ENCODE measurements at regions not wholly inside any gene's neighbourhood (a gene's known extent, or its start where the extent isn't known, plus 50 kb on each side); places are given as distances from the start of the nearest gene placed in this dataset.

DNA sequence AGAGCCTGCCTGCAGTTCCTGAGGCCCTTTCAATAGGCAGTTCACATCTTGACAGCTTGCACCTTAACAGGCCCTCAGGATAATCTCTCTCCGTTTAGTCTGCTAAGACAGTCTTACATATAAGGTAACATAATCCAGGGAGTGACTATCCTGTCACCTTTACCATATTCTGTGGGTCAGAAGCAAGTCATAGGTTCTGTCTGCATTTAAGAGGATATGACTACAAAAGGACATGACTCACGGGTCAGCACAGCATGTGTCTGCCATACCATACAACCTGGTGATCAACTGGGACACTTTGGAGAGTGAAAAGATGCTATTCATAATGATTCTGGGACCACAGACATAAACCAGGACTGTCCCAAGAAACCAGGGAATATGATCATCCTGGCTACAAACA, 611.1 kb downstream of the SOX6 start:
- DNase-seq: no peak

DNA sequence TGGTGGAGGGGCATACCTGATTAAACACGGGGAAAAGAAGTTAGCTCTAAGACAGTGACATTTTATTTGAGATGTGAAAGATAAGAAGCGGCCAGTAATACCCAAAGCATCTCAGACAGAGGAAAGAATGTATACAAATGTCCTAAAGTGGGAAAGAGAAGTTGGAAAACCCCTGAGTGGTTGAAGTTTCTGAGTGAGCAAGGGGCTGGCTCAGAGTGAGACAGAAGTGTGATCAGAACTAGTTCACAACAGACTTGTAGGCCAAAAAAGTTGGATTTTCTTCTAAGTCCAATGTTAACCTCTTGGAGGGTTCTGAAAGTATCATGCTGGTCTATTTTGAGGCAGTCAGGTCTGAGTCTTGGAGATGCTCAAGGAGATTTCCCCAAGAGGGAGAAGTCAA, 608.7 kb downstream of the SOX6 start:
- DNase-seq: no peak

DNA sequence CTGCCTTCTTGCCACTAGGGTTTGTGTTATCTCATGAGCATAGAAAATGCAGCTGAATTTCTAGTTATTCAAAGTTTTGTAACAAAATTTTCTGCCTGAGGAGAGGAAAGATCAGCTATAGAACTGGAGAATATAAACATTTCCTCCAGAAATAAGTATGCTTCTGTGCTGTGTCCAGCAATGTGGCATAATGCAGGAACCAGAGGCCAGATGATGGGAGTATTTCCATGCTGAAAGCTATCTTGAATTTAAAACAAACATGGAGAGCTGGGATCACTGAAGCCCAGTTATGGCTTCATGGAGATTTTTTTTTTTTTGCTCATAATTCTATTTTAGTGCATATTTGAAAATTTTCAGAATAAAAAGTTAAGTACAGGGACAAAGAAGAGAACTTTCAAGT, 608.2 kb downstream of the SOX6 start:
- no peak for DNase-seq

DNA sequence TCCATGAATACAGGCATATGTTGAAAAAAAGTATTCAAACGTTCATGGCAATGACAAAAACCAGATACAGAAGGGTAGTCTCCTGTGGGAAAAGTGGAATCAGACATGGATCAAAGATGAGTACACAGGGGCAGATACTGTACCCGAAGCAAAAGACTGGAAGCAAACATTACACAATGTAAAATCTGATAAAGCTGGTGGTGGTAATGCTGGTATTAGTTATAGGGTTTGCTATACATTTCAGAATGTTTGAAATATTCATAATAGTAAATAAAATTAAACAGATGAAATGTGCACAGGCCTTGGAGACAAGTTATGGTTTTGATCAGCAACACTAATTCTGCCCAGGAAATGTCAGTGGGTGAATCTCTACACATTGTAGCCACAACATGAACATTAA, 607.6 kb downstream of the SOX6 start:
- no peak for DNase-seq

DNA sequence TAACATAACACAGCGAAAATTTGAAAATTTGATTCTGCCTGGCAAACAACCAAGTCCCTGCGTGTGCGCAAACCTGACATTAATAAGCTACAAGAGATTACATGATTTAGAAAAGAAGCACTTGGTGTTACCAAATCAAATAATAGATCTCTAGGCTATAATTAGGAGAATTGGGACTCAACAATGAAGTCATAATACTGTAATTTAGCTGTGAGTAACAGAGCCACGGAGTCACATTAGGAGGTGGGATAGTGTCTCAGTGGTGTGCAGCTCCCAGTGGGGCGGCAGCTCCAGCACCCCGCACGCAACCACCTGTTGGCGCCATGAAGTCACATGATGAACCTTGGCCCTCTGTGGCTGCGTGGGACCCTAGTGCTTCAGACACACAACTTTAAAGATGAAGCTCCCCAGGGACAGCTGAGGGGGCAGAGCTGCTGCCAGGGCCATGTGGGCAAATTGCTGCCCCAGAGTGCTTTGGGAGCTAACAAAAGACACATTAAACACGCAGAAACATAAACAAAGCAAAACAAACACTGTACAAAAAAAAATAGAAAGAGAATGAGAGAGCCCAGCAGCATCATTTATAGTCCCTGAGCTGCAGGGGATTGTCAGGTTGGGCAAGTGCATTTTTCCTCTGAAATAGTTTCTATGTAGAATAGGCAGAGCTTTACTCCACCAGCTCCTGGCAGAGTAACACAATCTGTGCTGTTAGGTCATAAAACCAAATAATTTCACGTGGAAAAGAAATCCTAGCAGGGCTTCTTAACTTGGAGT, 605.6 kb downstream of the SOX6 start:
- no peak for DNase-seq

DNA sequence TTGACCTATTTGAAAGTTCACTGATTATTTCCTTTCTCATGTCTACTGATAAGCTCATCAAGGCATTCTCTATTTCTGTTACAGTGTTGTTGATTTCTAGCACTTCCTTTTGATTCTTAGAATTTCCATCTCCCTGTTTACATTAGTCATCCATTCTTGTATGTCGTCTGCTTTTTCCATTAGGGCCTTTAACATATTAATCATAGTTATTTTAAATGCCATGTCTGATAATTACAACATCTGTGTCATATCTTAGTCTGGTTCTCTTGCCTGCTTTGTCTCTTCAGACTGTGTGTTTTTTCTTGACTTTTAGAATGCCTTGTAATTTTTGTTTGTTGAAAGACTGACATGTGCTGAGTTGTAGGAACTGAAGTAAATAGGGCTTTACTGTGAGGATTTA, 602.1 kb downstream of the SOX6 start:
- DNase-seq: no peak

DNA sequence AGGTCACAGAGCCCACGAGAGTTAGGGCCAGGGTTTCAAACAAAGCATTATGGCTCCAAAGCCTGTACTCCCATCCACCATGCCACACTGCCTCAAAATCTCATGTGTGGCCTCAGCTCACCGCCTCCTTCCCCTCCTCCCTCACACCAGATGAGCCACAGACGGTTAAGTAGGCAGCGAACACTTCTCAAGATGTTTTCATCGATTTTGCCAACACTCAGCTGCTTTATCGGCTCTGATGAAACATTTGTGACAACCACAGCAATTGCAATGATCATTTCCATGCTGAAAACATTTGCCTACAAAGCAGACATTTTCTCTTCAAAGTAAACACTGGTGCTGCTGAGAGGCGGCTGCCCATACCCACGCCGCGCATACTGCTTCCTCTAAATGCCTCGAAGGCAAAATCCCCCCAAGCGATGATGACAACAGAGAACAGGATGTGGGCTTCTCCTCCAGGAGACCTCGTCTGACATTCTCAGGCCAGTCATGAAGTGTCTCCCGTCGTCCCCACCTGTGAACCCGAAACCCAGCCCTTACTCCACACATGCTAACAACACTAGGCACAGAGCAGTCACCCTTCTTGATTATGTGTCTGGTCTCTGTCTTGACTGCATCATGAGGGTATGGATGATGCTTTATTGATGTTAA, 599.2 kb downstream of the SOX6 start:
- DNase-seq: no peak

DNA sequence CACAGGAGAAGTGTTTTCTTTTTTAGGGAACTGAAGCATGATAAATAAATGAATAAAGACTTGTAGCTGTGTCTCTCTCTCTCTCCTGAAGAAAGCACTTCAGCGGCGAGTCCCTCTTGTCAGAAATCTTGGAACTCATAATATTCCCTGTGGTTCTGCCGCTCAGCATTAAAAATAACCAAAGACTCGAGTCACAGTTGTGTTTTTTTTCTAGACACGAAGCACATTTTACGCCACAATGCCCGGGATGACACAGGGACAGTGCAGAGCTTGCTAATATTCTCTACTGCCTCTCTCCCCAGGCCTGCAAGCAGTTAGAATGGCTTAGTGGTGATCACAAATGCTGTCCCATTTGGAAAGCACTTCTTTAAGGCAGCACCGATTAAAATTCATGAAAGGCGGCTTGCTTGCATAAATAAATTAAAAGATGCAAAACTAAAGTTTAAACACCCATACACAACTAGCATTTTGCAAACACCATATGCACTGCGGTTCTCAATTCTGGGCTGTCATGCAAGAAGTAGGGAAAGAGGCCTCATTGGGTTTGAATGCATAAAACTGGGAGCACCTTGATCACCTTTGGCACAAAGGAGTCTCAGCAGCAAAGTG, 597.4 kb downstream of the SOX6 start:
- DNase-seq: no peak

DNA sequence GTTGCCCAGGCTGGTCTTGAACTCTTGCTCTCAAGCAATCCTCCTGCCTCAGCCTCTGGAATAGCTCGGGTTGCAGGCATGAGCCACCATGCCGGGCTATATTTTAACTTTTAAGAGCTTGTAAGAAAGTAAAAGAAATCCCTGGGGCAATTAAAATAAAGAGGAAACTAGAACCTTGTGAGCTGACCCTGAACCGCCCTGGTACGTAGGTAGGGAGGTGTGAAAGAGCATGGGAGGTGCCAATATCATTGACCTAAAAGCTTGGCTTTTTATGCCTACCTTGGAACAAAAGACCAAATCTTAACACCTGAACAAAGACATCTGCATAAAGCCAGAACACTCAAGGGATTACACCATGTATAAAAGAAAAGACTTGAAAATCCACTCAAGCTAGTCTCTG, 595.1 kb downstream of the SOX6 start:
- no peak for DNase-seq

DNA sequence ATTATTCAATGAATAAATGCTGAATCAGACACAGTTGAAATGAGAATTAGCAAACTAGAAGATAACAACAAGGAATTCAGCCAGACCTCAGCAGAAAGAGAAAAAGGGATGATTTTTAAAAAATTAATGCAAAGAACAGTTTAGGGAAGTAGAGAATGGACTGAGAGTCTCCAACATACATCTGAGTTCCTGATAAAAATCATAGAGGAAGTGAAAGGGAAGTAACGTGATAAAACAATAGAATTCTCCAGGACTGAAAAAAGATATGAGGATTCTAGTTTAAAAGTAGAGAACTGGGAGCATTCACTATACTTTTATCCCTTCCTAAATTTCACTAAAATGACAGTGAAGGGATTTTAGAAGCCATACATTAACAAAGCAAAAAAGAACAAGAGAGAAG, 592.0 kb downstream of the SOX6 start:
- DNase-seq: no peak

DNA sequence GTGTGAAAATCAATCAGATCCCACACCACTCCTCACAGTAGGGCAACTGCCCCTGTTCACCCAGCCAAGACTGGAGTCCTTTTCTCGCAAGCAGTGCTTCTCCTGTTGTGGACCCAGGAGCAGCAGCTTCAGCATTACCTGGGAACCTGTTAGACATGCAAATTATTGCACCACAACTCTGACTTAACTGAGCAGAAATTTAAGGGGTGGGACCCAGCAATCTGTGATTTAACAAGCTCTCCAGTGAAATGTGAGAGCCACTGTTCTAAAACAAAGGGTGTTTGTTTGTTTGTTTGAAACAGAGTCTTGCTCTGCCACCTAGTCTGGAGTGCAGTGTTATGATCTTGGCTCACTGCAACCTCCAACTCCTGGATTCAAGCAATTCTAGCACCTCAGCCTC, 591.4 kb downstream of the SOX6 start:
- no peak for DNase-seq

DNA sequence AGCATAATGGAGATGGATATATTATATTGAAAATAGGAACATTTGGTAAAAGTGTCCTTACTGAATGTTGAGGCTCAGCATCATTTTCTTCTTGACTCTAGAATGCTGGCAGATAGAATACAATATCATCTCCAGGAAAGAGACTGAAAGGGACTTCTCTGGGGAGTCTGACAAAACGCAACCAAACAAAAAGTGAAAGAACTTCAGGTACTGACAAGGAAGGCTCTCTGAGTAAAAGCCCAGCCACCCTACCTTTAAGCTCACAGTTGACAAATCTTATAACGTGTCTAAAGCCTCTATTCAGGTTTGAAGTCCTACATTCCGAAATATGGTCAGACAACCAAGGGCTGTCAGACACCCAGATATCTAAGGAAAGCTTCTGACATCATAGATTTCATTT, 590.8 kb downstream of the SOX6 start:
- DNase-seq: no peak

DNA sequence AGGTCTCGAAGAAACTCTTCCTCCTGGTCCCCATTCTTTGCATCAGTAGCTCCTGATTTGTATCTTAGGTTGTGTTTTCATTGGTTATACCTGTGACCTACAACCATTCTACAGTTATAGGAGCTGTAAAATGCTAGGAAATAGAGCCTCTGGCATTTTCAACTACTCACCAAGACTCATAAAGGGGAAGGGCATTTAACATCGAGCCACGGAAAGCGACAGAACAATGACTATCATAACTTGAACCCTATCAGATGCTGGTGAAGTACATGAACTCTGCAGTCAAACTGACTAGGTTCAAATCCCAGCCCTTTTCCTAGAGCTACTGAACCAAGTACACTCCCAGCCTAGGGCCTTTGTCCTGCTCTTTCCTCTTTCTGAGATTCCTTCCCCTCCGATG, 588.0 kb downstream of the SOX6 start:
- DNase-seq: no peak

DNA sequence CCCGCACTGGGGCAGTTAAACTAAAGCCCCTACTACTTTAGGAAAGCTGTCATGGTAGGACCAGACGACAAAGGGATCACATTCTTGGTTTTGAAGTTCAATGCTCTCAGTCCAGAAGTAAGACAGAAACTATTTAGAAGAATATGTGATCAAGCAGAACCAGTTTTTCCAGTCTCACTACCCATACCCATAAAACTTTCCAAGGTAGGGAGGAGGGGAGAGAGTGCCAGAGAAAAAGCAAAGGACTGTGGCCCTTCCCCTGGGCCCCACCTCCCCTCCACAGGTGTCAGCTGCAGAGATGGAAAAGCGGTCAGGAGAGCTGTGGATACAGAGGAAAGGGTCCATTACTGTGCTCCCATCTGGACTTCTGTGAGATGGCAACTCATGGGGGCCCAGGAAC, 587.1 kb downstream of the SOX6 start:
- DNase-seq: no peak

DNA sequence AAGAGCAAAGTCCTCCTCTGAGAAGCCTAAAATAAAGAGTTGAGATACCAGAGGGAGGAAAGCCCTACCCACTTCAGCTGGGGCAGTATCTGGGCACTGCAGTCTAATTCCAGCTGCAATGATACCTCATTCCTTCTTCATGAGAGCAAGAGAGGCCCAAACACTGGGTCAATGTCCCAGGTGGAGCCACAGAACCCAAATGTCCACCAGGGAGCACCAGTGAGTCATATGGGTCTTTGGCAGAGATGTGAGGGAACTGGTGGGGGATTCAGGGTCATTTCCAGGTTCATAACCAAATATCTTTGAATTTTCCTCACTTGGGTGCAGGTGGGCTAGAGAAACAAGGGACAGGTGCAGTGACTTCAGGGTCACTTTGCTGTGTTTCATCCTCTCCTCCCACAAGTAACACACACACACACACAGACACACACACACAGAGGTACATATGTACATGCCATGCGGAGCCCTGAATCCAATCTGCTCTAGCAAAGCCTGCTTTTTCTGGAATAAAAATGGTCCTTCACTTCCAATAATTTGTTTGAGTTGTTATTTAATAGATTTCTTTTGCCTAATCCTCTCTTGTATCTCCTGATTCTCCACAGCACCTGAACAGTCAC, 585.4 kb downstream of the SOX6 start:
- DNase-seq: no peak

DNA sequence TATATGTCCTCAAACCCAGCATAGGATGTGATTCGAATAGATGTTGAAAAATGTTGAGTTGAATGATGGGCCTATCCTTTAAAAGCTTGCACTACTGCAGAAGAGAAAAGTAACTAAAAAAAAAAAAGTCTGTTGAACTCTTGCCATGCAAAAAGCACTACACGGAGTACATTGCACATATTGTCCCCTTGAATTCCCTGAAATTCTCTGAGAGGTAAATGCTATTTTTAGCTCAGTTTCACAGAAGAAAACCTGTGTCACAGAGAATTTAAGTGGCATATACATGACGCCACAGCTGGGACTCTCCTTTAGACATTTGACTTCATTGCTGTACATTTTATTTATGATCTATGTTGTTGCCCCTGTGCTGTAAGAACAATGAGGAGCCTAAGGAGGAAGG, 583.8 kb downstream of the SOX6 start:
- DNase-seq: no peak

DNA sequence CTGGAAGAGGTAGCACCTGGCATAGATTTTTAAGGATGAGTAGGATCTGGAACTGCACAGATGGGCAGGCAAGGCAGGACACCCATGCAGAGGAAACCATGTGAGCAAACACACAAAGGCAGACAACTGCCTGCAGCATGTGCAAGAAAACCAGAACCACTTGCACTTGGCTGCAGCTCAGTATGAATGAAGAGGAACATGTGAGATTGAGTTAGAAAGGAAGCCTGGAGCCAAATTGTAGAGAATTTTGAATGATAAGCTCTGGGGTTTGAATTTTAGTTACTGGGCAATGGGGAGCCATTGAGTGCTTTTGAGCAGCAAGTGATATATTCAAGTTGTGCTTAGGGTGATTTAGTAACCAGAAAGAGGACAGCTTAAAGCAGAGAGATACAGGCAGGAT, 583.4 kb downstream of the SOX6 start:
- no peak for DNase-seq

DNA sequence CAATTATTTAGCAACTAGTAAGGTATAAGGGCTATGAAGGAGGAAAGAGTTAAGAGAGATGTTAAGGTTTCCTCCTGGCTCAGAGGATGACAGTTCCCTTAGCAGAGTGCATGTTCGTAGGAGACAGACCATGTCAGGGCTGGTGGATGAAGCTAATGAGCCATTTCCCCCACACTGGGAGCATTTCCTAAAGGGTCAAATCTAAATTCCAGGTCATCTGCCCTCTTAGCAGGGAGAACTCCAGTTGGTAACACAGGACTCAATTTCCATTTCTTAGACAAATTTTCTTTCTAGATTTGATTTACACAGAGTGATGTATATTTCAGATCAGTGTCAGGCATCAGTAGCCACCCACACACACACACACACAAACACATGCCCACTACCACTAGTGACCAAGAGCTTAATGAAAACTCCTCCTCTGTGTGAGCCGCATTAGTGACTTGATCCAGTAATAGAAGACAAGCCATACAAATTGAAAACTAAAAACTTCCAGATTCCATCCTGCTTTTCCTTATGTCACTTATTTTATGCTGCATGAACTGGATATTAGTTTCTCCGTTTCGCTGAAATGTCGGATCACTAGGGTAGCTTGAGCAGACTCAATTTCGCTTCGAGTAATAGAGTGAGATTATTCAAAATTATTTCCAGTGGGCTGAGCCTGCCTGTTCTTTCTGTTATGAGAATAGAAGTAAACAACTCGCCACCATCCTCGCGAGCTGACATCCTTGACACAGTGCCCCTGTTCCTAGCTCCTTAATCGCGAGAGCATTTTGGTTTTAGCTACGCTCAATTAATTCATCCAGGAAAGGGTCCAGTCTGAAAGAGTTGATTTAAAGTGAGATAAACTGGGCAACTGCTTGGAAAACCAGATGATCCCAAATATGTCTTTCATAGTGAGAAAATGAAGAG, 582.6 kb downstream of the SOX6 start:
- DNase-seq: no peak

DNA sequence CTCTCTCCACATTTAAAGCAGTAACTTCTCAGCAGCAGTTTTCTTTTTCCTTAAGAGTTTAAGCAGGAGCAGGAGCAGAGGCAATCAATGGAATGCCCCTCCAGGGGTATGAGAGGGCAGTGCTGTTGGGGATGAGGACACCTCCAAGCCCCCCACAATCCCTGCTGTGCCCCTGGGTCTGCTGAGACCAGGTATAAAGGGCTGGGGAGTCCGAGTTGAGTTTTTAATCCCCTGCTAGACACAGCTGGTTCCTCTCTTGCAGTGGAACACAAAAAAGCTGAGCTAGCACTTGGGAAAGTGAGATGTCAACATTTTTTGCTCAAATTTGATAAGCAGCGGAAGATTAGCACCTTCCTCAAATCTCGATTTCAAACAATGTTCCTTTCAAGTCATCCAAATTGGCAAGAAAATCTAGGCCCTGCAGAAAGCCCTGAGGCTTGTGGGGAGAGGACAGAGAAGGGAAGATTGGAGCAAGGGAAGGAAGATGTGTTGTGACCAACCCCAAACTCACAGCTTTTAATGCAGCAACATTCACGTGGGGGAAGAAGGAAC, 581.9 kb downstream of the SOX6 start:
- DNase-seq: no peak

DNA sequence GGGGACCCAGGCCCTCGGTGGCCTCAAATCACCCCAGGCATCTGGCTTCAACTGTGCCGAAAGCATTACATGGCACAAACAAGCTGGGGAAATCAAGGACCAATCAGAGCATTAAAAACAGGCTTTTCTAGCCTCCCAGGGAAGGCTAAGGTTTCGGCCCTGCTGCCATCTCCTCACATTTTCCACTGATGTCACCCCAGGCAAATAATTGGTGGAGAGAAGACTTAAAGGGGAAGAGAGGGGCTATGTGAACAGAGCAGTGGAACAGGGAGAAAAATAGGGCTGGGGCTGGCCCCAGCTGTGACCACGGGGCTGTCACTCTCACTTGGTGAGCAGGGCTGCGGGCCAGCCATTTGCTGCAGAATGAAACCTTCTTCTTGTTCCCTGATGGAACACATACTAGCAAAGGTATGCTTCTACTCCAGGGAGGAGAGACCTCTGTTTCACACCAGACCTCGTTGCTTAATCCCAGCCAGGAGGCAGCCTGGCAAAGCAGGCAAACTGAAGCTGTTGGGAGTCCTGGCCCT, 581.3 kb downstream of the SOX6 start:
- DNase-seq: no peak

DNA sequence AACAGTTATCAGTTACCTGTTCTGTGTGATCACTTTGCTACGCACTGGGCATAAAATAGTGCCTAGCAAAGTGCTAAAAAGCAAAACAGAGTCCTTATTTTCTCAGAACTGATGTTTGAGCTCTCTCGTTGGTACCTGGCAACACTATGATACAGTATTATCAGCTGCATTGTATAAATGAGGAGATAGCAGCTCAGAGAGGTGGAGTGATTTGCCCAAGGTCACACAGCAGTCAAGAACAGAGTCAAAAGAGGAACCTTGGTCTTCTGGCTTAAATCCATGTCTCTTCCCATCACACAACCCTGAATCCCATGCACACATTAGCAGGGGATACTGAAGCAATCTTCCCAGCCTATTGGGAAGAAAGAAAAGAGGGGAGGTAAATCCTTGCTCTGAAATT, 580.5 kb downstream of the SOX6 start:
- no peak for DNase-seq

DNA sequence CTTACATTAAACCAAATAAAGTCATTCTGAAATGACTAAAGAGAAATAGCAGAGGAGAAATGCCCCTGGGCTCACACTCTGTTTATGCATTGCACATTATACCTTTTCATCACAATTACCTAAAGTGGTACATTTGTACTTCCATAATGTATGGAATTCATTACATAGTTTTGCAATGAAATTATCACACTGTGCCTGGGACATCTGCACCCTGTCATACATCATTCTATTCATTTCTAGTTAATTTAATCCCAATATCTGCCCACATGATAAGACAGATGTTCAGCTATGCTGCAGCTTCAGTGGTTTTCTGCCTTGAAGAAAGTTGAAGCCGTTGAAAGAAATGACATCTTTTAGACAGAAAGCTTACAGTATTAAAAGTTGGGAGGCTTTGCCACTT, 580.0 kb downstream of the SOX6 start:
- no peak for DNase-seq

Data from stimulated activated naive CD4-positive, alpha-beta T cell (primary cell).